NOMO-1 treated with DMSO at 0.1 percent for 48 hours (cell line): ENCODE measurements at regions not wholly inside any gene's neighbourhood (a gene's known extent, or its start where the extent isn't known, plus 50 kb on each side); places are given as distances from the start of the nearest gene placed in this dataset.
A peak's percentile ranks its signal among the peaks of the same experiment; 100 is the strongest.

Source experiments
- DNase-seq: peaks from one replicate; lab custom pipeline; 2025; ENCODE audit not compliant: unreplicated experiment; lab: John Stamatoyannopoulos, UW

GRCh38 chr20:57043669-57044268 lies 222.7 kb downstream of the BMP7 start:
- DNase-seq, result no peak

- peak; percentile 22 for DNase-seq
Observed at GRCh38 chr20:57047281-57048026, 219.0 kb downstream of the BMP7 start.

- peak; percentile 87 for DNase-seq
Observed at GRCh38 chr20:57048027-57048869, 218.2 kb downstream of the BMP7 start.

- no peak for DNase-seq
Observed at GRCh38 chr20:57049296-57049695, 217.1 kb downstream of the BMP7 start.

GRCh38 chr20:57051096-57051495 lies 215.3 kb downstream of the BMP7 start:
- no peak for DNase-seq

- DNase-seq, result no peak
Observed at GRCh38 chr20:57053067-57053466, 213.4 kb downstream of the BMP7 start.

- no peak for DNase-seq
Observed at GRCh38 chr20:57053793-57054552, 212.5 kb downstream of the BMP7 start.

- DNase-seq, result no peak
Observed at GRCh38 chr20:57055345-57055744, 211.1 kb downstream of the BMP7 start.

GRCh38 chr20:57056651-57057050 lies 209.8 kb downstream of the BMP7 start:
- no peak for DNase-seq

- no peak for DNase-seq
Observed at GRCh38 chr20:57059055-57059596, 207.3 kb downstream of the BMP7 start.

- DNase-seq, result peak; percentile 28
Observed at GRCh38 chr20:57060407-57061050, 205.9 kb downstream of the BMP7 start.

GRCh38 chr20:57061051-57061900 lies 205.2 kb downstream of the BMP7 start:
- no peak for DNase-seq

GRCh38 chr20:57062241-57062640 lies 204.2 kb downstream of the BMP7 start:
- DNase-seq, result no peak

GRCh38 chr20:57062696-57063270 lies 203.7 kb downstream of the BMP7 start:
- no peak for DNase-seq

GRCh38 chr20:57064836-57065235 lies 201.6 kb downstream of the BMP7 start:
- DNase-seq, result no peak

- no peak for DNase-seq
Observed at GRCh38 chr20:57065646-57066045, 200.8 kb downstream of the BMP7 start.

- DNase-seq, result no peak
Observed at GRCh38 chr20:57066126-57066900, 200.1 kb downstream of the BMP7 start.

GRCh38 chr20:57069442-57069841 lies 197.0 kb downstream of the BMP7 start:
- DNase-seq, result no peak
